ENCODE measurements at regions not wholly inside any gene's neighbourhood (a gene's known extent, or its start where the extent isn't known, plus 50 kb on each side); places are given as distances from the start of the nearest gene placed in this dataset.
"Not testable (repeated sequence)": the region's sequence is repeated elsewhere in the genome, so short reads cannot be mapped to it uniquely, and the experiment has no call there.

DNA sequence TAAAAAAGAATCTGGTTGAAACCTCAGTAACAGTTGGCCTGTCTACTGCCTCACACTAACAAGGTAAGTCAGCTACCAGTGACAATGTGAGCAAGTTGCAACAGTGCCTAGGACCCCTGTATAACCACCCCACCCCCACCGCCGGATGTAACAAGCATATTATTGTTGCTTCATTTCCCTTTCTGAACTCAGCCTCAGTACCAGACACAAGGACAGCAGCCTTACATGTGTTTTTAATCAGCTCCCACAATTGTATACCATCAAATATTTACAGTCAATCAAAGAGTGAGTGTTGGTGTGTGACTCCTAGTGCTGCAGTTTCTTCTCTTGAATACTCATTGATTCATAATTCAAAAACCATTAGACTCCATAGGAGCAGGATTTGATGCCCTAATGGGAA, 96.4 kb downstream of the PYDC2 start:
- TF ChIP-seq PAX5 (IDR thresholded peaks at IDR 0.05; ENCODE audit: insufficient read depth, low read length, severe bottlenecking) (no peak), POU2F2 (IDR thresholded peaks at IDR 0.05; ENCODE audit: low read depth, low read length) (no peak), POLR2A (IDR thresholded peaks at IDR 0.05; ENCODE audit: low read depth, low read length) (no peak), TAF1 (IDR thresholded peaks at IDR 0.05; ENCODE audit: low read depth, low read length) (no peak), SPI1 (IDR thresholded peaks at IDR 0.05; ENCODE audit: low read depth, low read length) (no peak), POLR2AphosphoS5 (IDR thresholded peaks at IDR 0.05; ENCODE audit: low read depth, low read length) (no peak)
- no peak for FAIRE-seq
- no peak for DNase-seq (ENCODE audit: insufficient read length, low spot score)

GRCh38 chr3:191563722-191564121, 102.8 kb downstream of the PYDC2 start:
- DNase-seq (ENCODE audit: insufficient read length, low spot score) (no peak), FAIRE-seq (no peak)
- no peak for TF ChIP-seq POLR2AphosphoS5 (IDR thresholded peaks at IDR 0.05; ENCODE audit: low read depth, low read length)
- no peak for TF ChIP-seq TAF1 (IDR thresholded peaks at IDR 0.05; ENCODE audit: low read depth, low read length)
- no peak for TF ChIP-seq SPI1 (IDR thresholded peaks at IDR 0.05; ENCODE audit: low read depth, low read length)
- TF ChIP-seq POU2F2 (IDR thresholded peaks at IDR 0.05; ENCODE audit: low read depth, low read length): no peak
- TF ChIP-seq PAX5 (IDR thresholded peaks at IDR 0.05; ENCODE audit: insufficient read depth, low read length, severe bottlenecking): no peak
- TF ChIP-seq POLR2A (IDR thresholded peaks at IDR 0.05; ENCODE audit: low read depth, low read length): no peak

GRCh38 chr3:191566469-191566868, 105.5 kb downstream of the PYDC2 start:
- TF ChIP-seq TAF1 (IDR thresholded peaks at IDR 0.05; ENCODE audit: low read depth, low read length) (no peak), POU2F2 (IDR thresholded peaks at IDR 0.05; ENCODE audit: low read depth, low read length) (no peak), SPI1 (IDR thresholded peaks at IDR 0.05; ENCODE audit: low read depth, low read length) (no peak), POLR2AphosphoS5 (IDR thresholded peaks at IDR 0.05; ENCODE audit: low read depth, low read length) (no peak), PAX5 (IDR thresholded peaks at IDR 0.05; ENCODE audit: insufficient read depth, low read length, severe bottlenecking) (no peak), POLR2A (IDR thresholded peaks at IDR 0.05; ENCODE audit: low read depth, low read length) (no peak)
- no peak for DNase-seq (ENCODE audit: insufficient read length, low spot score)
- no peak for FAIRE-seq

DNA sequence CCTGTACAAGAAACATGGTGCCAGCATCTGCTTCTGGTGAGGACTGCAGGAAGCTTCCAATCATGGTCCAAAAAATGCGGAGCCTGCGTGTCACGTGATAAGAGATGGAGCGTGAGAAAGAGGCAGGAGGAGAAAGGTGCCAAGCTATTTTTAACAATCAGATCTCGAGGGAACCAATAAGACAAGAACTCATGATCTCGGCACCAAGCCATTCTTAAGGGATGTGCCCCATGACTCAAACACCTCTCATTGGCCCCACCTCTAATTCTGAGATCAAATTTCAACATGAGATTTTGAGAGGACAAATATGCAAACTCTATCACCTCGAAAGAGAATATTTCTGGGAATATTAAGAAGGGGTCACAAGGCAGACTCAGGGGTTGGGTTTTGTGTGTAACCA, 107.2 kb downstream of the PYDC2 start:
- FAIRE-seq (no peak), DNase-seq (ENCODE audit: insufficient read length, low spot score) (no peak)
- TF ChIP-seq SPI1 (IDR thresholded peaks at IDR 0.05; ENCODE audit: low read depth, low read length): no peak
- TF ChIP-seq POLR2AphosphoS5 (IDR thresholded peaks at IDR 0.05; ENCODE audit: low read depth, low read length): no peak
- no peak for TF ChIP-seq PAX5 (IDR thresholded peaks at IDR 0.05; ENCODE audit: insufficient read depth, low read length, severe bottlenecking)
- no peak for TF ChIP-seq POU2F2 (IDR thresholded peaks at IDR 0.05; ENCODE audit: low read depth, low read length)
- TF ChIP-seq POLR2A (IDR thresholded peaks at IDR 0.05; ENCODE audit: low read depth, low read length): no peak
- no peak for TF ChIP-seq TAF1 (IDR thresholded peaks at IDR 0.05; ENCODE audit: low read depth, low read length)

GRCh38 chr3:191592105-191592504, 131.1 kb downstream of the PYDC2 start:
- TF ChIP-seq TAF1 (IDR thresholded peaks at IDR 0.05; ENCODE audit: low read depth, low read length) (no peak), SPI1 (IDR thresholded peaks at IDR 0.05; ENCODE audit: low read depth, low read length) (no peak), POLR2A (IDR thresholded peaks at IDR 0.05; ENCODE audit: low read depth, low read length) (no peak), POU2F2 (IDR thresholded peaks at IDR 0.05; ENCODE audit: low read depth, low read length) (no peak), POLR2AphosphoS5 (IDR thresholded peaks at IDR 0.05; ENCODE audit: low read depth, low read length) (no peak), PAX5 (IDR thresholded peaks at IDR 0.05; ENCODE audit: insufficient read depth, low read length, severe bottlenecking) (no peak)
- FAIRE-seq: no peak

DNA sequence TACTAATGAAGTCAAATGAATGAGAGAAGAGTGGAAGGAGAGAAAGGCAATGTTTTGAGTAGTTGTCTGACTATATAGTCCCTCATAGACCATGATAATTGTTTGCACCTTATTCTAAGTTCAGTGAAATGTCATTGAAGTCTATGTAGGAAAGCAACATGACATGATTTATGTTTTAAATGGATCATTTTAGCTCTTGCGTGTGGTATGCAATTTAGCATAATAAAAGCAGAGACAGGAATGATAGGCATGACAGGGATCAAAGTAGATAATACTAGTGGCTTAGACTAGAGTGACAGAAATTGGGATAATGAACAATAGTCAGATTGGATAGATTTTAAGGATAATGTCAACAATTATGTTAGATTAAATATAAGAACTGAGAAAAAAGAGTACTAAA, 132.5 kb downstream of the PYDC2 start:
- no peak for TF ChIP-seq POLR2A (IDR thresholded peaks at IDR 0.05; ENCODE audit: low read depth, low read length)
- no peak for TF ChIP-seq PAX5 (IDR thresholded peaks at IDR 0.05; ENCODE audit: insufficient read depth, low read length, severe bottlenecking)
- TF ChIP-seq POLR2AphosphoS5 (IDR thresholded peaks at IDR 0.05; ENCODE audit: low read depth, low read length): no peak
- no peak for TF ChIP-seq TAF1 (IDR thresholded peaks at IDR 0.05; ENCODE audit: low read depth, low read length)
- no peak for TF ChIP-seq SPI1 (IDR thresholded peaks at IDR 0.05; ENCODE audit: low read depth, low read length)
- TF ChIP-seq POU2F2 (IDR thresholded peaks at IDR 0.05; ENCODE audit: low read depth, low read length): no peak
- no peak for DNase-seq (ENCODE audit: insufficient read length, low spot score)
- FAIRE-seq: no peak

More at GRCh38 chr3:191592105-191592504, 131.1 kb downstream of the PYDC2 start:
- DNase-seq (ENCODE audit: insufficient read length, low spot score): no peak

GRCh38 chr3:191615511-191615910, 154.5 kb downstream of the PYDC2 start:
- DNase-seq (ENCODE audit: insufficient read length, low spot score); FAIRE-seq: not testable (repeated sequence)

DNA sequence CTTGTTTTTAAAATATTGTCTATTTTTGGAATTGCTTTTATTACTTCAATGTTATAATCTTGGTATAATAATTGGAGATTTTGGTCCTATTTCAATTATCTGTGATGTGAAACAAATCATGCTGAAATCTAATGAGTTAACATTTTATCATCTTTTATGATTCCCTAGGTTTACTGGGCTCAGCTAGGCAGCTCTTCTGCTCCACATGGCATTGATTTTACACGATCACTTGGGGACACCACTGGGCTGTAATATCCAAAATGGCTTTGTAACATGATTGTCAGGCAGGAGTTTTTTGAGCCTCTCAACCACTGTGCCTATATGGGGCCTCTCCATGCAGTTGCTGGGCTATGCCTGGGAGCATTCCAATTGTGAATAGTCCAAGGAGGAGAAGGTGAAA, 163.3 kb downstream of the PYDC2 start:
- DNase-seq (ENCODE audit: insufficient read length, low spot score): no peak
- no peak for FAIRE-seq
- TF ChIP-seq POU2F2 (IDR thresholded peaks at IDR 0.05; ENCODE audit: low read depth, low read length) (no peak), PAX5 (IDR thresholded peaks at IDR 0.05; ENCODE audit: insufficient read depth, low read length, severe bottlenecking) (no peak), TAF1 (IDR thresholded peaks at IDR 0.05; ENCODE audit: low read depth, low read length) (no peak), SPI1 (IDR thresholded peaks at IDR 0.05; ENCODE audit: low read depth, low read length) (no peak), POLR2A (IDR thresholded peaks at IDR 0.05; ENCODE audit: low read depth, low read length) (no peak), POLR2AphosphoS5 (IDR thresholded peaks at IDR 0.05; ENCODE audit: low read depth, low read length) (no peak)

DNA sequence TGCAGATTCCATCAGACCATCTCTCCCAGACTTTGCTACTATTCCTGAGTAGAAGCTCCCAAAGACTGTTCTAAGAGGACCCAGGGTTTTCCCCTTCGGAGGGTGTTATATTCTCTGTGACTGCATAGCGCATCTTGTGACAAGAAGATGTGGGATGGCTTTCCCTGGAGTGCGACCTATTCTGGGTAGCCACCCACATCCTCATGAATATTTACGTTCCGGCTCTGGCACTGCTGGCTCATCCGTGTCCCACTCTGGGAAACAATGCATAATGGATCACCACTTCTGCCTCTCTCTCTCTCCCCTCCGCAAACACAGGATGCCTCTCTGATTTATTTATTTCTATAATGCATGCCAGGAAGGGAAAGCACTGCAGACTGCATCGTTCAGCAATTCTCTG, 166.1 kb downstream of the PYDC2 start:
- DNase-seq (ENCODE audit: insufficient read length, low spot score) (no peak), FAIRE-seq (no peak)
- no peak for TF ChIP-seq PAX5 (IDR thresholded peaks at IDR 0.05; ENCODE audit: insufficient read depth, low read length, severe bottlenecking)
- no peak for TF ChIP-seq TAF1 (IDR thresholded peaks at IDR 0.05; ENCODE audit: low read depth, low read length)
- no peak for TF ChIP-seq POLR2A (IDR thresholded peaks at IDR 0.05; ENCODE audit: low read depth, low read length)
- TF ChIP-seq SPI1 (IDR thresholded peaks at IDR 0.05; ENCODE audit: low read depth, low read length): no peak
- TF ChIP-seq POU2F2 (IDR thresholded peaks at IDR 0.05; ENCODE audit: low read depth, low read length): no peak

- TF ChIP-seq SPI1 (IDR thresholded peaks at IDR 0.05; ENCODE audit: low read depth, low read length) (no peak), POU2F2 (IDR thresholded peaks at IDR 0.05; ENCODE audit: low read depth, low read length) (no peak), POLR2AphosphoS5 (IDR thresholded peaks at IDR 0.05; ENCODE audit: low read depth, low read length) (no peak), TAF1 (IDR thresholded peaks at IDR 0.05; ENCODE audit: low read depth, low read length) (no peak), PAX5 (IDR thresholded peaks at IDR 0.05; ENCODE audit: insufficient read depth, low read length, severe bottlenecking) (no peak), POLR2A (IDR thresholded peaks at IDR 0.05; ENCODE audit: low read depth, low read length) (no peak)
- DNase-seq (ENCODE audit: insufficient read length, low spot score) (no peak), FAIRE-seq (no peak)
These were observed 167.6 kb downstream of the PYDC2 start for GRCh38 chr3:191628571-191628970.

All from GM12891 (cell line).